Vagina (tissue), 2 donors: ENCODE measurements at regions not wholly inside any gene's neighbourhood (a gene's known extent, or its start where the extent isn't known, plus 50 kb on each side); places are given as distances from the start of the nearest gene placed in this dataset.

Experiments
- DNase-seq, 2 donors: peaks; one replicate each; pipeline ENCODE4 v3.0.0-alpha.2; 2017; ENCODE audit errors: extremely low spot score in 2 of 2
- H3K27ac ChIP-seq: fragments of 200-600 bp; sonication (generic); one replicate; pipeline ENCODE4 v1.5.1; 2019
- H3K27me3 ChIP-seq: fragments of 200-600 bp; sonication (generic); one replicate; pipeline ENCODE4 v1.5.1; 2019
- H3K36me3 ChIP-seq, 2 donors: fragments of 200-600 bp; sonication (generic); one replicate each; pipeline ENCODE4 v1.5.1; 2017 to 2019
- H3K4me1 ChIP-seq: fragments of 200-600 bp; sonication (generic); one replicate; pipeline ENCODE4 v1.5.1; 2019
- H3K4me3 ChIP-seq, 2 donors: fragments of 200-600 bp; sonication (generic); 1 replicate in 1 of 2; 2 replicates in 1 of 2; pipeline ENCODE4 v1.5.1; 2016 to 2019
- H3K9me3 ChIP-seq: fragments of 200-600 bp; sonication (generic); one replicate; pipeline ENCODE4 v1.5.1; 2019
- POLR2A ChIP-seq, 2 donors: fragments of 450-650 bp; IDR thresholded peaks; one replicate each; pipeline ENCODE4 v1.6.1; 2017; ENCODE audit warnings: antibody characterized with exemption in 2 of 2, mild to moderate bottlenecking in 2 of 2, moderate library complexity in 2 of 2
- POLR2AphosphoS5 ChIP-seq, 2 donors: sonication (generic); formaldehyde crosslinking; IDR thresholded peaks; one replicate each; pipeline ENCODE4 v1.9.0; 2017; ENCODE audit warnings: antibody characterized with exemption in 2 of 2, mild to moderate bottlenecking in 2 of 2, low read depth in 1 of 2; ENCODE audit not compliant: insufficient read depth in 1 of 2
- intact Hi-C: fragments of 100-400 bp; cut with DNase I; formaldehyde crosslinking; loops from one replicate; pipeline ENCODE4 v1.15.1; 2023
- TF ChIP-seq, protein P1 (sequence below), 3 experiments: fragments of 450-650 bp in 2 of 3; fragments of 200-600 bp in 1 of 3; sonication (generic) in 1 of 3; IDR thresholded peaks; one replicate each; pipeline ENCODE4 v1.5.1; 2017 to 2019; ENCODE audit warnings: antibody characterized with exemption in 3 of 3, mild to moderate bottlenecking in 2 of 3, moderate library complexity in 2 of 3

DNA sequence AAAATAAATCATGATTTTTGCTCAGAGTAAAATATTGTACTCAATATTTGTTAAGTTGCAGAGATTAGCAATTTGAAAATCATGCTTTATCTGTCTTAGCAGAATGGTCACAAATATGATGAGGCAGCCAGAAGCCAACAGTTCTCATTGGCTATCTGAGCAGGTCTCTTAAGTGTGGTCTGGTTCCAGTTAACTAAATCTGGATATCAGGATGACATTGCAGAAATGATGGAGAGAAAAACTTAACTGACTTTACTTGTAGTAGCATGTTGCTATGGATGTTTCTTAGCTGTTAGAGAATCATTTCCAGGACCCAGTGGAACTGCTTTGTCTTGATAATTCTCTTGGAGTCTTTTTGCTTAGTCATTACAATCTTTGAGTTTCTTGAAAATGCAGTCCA lies 1070.3 kb downstream of the JRKL start:
- DNase-seq, result no peak
- no peak overlapping the region for H3K4me3 ChIP-seq
- intact Hi-C loops, result no loop called here
- H3K27me3 ChIP-seq, result no peaks in the 10 kb centered on the region
- no peaks in the 10 kb centered on the region for H3K9me3 ChIP-seq
- H3K4me1 ChIP-seq, result no peaks in the 10 kb centered on the region
- H3K36me3 ChIP-seq, result no peaks in the 10 kb centered on the region
- TF ChIP-seq, protein P1, sequence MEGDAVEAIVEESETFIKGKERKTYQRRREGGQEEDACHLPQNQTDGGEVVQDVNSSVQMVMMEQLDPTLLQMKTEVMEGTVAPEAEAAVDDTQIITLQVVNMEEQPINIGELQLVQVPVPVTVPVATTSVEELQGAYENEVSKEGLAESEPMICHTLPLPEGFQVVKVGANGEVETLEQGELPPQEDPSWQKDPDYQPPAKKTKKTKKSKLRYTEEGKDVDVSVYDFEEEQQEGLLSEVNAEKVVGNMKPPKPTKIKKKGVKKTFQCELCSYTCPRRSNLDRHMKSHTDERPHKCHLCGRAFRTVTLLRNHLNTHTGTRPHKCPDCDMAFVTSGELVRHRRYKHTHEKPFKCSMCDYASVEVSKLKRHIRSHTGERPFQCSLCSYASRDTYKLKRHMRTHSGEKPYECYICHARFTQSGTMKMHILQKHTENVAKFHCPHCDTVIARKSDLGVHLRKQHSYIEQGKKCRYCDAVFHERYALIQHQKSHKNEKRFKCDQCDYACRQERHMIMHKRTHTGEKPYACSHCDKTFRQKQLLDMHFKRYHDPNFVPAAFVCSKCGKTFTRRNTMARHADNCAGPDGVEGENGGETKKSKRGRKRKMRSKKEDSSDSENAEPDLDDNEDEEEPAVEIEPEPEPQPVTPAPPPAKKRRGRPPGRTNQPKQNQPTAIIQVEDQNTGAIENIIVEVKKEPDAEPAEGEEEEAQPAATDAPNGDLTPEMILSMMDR (IDR thresholded peaks at IDR 0.05), result no peak
- TF ChIP-seq POLR2AphosphoS5 (IDR thresholded peaks at IDR 0.05; ENCODE audit: insufficient read depth in 1 of 2, low read depth in 1 of 2) (no peak), POLR2A (IDR thresholded peaks at IDR 0.05) (no peak)
- no peak overlapping the region for H3K27ac ChIP-seq

DNA sequence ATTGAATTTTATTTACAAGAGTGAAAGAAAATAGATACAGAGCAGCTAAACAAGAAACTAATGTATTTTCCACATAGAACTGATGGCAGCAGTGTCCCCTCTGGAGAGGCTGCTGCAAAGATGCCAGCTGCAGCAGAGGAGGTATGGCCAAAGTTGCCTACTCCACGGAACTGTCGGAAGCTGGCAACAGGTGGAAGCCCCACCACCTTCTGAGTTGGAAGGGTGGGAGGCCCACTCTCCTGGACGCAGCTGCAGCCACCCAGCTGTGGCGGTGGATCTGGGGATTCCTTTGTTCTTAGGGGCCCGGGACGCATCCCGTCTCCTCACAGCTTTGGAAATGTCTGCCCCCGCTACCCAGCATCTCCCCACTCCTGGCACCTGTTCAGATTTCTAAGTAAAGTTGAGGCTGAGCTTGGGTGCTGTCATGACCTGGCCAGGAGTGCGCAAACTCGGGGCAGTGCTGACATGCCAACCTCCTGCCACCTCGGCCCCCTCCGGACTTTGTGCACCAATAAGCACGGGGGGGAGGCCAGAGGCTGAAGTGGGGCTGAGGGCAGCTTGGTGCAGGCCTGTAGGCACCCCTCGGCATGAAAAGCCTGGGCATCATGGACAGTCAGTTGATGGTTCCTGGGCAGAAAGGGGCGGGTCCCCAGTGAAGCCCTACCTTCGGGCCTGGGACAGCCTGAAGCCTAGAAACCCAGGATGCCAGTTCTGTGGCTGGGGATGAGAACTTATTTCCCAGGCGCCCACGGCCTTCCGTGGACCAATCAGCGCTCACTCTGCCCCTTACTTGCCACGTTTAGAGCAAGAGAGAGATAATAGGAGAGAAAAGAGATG lies 1071.4 kb downstream of the JRKL start:
- intact Hi-C loops, result no loop called here
- TF ChIP-seq POLR2AphosphoS5 (IDR thresholded peaks at IDR 0.05; ENCODE audit: insufficient read depth in 1 of 2, low read depth in 1 of 2) (no peak), POLR2A (IDR thresholded peaks at IDR 0.05) (no peak)
- TF ChIP-seq, protein P1 (IDR thresholded peaks at IDR 0.05), result no peak
- Histone ChIP-seq H3K36me3 (no peaks in the 10 kb centered on the region), H3K4me1 (no peaks in the 10 kb centered on the region), H3K27me3 (no peaks in the 10 kb centered on the region), H3K4me3 (no peak overlapping the region), H3K9me3 (no peaks in the 10 kb centered on the region), H3K27ac (no peak overlapping the region)
- no peak for DNase-seq

DNA sequence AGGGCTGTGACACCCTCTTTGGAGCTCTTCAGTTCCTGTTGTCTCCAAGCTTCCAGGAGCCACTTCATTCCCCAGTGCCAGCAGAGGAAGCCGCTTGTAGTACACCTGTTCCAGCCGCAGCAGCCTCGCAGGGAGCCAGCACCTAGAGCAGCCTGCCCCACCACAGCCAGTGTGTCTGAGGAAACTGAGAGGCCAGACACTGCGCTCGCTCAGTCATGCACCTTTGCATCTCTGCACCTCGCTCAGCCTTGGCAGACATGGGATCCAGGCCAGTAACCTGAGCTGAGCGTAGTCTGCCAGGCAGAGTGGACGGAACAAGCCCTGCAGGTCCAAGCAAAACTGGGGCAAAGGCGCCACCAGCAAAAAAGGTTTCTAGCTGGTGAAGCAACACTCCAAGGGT lies 1072.1 kb downstream of the JRKL start:
- no peaks in the 10 kb centered on the region for H3K9me3 ChIP-seq
- TF ChIP-seq POLR2AphosphoS5 (IDR thresholded peaks at IDR 0.05; ENCODE audit: insufficient read depth in 1 of 2, low read depth in 1 of 2) (no peak), POLR2A (IDR thresholded peaks at IDR 0.05) (no peak)
- TF ChIP-seq, protein P1 (IDR thresholded peaks at IDR 0.05), result no peak
- no peak for DNase-seq
- H3K4me1 ChIP-seq, result no peaks in the 10 kb centered on the region
- intact Hi-C loops, result no loop called here
- H3K27ac ChIP-seq, result no peak overlapping the region
- H3K27me3 ChIP-seq, result no peaks in the 10 kb centered on the region
- H3K36me3 ChIP-seq, result no peaks in the 10 kb centered on the region
- H3K4me3 ChIP-seq, result no peak overlapping the region

DNA sequence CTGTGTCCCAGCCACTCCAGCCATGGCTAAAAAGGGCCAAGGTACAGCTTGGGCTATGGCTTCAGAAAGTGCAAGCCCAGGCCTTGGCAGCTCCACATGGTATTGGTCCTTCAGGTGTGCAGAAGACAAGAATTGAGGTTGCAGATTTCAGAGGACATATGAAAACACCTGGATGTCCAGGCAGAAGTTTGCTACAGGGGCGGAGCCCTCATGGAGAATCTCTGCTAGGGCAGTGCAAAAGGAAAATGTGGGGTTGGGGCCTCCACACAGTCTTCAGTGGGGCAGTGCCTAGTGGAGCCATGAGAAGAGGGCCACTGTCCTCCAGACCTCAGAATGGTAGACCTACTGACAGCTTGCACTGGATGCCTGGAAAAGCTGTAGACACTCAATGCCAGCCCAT lies 1074.1 kb downstream of the JRKL start:
- TF ChIP-seq, protein P1 (IDR thresholded peaks at IDR 0.05), result no peak
- TF ChIP-seq POLR2AphosphoS5 (IDR thresholded peaks at IDR 0.05; ENCODE audit: insufficient read depth in 1 of 2, low read depth in 1 of 2) (no peak), POLR2A (IDR thresholded peaks at IDR 0.05) (no peak)
- Histone ChIP-seq H3K36me3 (no peaks in the 10 kb centered on the region), H3K9me3 (no peaks in the 10 kb centered on the region), H3K27ac (no peak overlapping the region), H3K4me1 (no peaks in the 10 kb centered on the region), H3K27me3 (no peaks in the 10 kb centered on the region), H3K4me3 (no peak overlapping the region)
- intact Hi-C loops, result no loop called here
- DNase-seq, result no peak

DNA sequence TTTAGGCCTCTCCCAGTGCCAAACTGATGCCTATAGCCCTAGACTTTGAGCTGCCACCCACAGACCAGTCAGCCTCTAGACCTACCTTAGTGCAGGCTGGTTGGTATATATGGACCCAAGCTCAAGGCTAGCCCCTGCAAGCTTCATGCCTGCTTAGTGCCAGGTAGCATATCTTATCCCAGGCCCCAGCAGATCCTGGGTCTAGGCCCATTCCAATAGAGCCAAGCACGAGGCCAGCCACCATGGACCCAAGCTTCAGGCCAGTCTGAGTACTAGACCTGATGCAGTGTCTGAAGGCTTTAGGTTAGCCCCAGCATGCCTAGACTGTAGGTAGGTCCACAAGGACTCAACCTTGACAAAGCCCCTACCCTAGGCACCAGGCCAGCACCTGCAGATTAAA lies 1081.7 kb downstream of the JRKL start:
- Histone ChIP-seq H3K4me3 (no peak overlapping the region), H3K4me1 (no peaks in the 10 kb centered on the region), H3K9me3 (peaks cover 3% of the 10 kb centered on the region), H3K27me3 (no peaks in the 10 kb centered on the region), H3K27ac (no peak overlapping the region), H3K36me3 (no peaks in the 10 kb centered on the region)
- intact Hi-C loops, result no loop called here
- TF ChIP-seq POLR2AphosphoS5 (IDR thresholded peaks at IDR 0.05; ENCODE audit: insufficient read depth in 1 of 2, low read depth in 1 of 2) (no peak), POLR2A (IDR thresholded peaks at IDR 0.05) (no peak)
- TF ChIP-seq, protein P1 (IDR thresholded peaks at IDR 0.05), result no peak
- DNase-seq, result no peak
